Parathyroid adenoma (tissue), 2 donors: ENCODE measurements at regions not wholly inside any gene's neighbourhood (a gene's known extent, or its start where the extent isn't known, plus 50 kb on each side); places are given as distances from the start of the nearest gene placed in this dataset.

Experiments used
- H2AFZ ChIP-seq: fragments of 300-600 bp; sonication (generic); one replicate; pipeline ENCODE4 v1.7.0; 2017; ENCODE audit warnings: antibody characterized with exemption, mild to moderate bottlenecking
- H3K27ac ChIP-seq: fragments of 300-600 bp; sonication (generic); one replicate; pipeline ENCODE4 v1.7.0; 2017
- H3K27me3 ChIP-seq: fragments of 300-600 bp; sonication (generic); one replicate; pipeline ENCODE4 v1.7.0; 2017; ENCODE audit warnings: low read length; ENCODE audit not compliant: control insufficient read depth, insufficient read depth
- H3K36me3 ChIP-seq: fragments of 300-600 bp; sonication (generic); one replicate; pipeline ENCODE4 v1.7.0; 2017; ENCODE audit warnings: low read length; ENCODE audit not compliant: control insufficient read depth, insufficient read depth
- H3K4me1 ChIP-seq: fragments of 300-600 bp; sonication (generic); one replicate; pipeline ENCODE4 v1.7.0; 2017; ENCODE audit warnings: control low read depth
- H3K4me2 ChIP-seq: fragments of 300-600 bp; sonication (generic); one replicate; pipeline ENCODE4 v1.7.0; 2017; ENCODE audit warnings: low read length
- H3K4me3 ChIP-seq: fragments of 300-600 bp; sonication (generic); one replicate; pipeline ENCODE4 v1.7.0; 2017; ENCODE audit warnings: low read depth, low read length
- H3K79me2 ChIP-seq: fragments of 300-600 bp; sonication (generic); one replicate; pipeline ENCODE4 v1.7.0; 2017; ENCODE audit warnings: control low read depth
- H3K9ac ChIP-seq: fragments of 300-600 bp; sonication (generic); one replicate; pipeline ENCODE4 v1.7.0; 2017; ENCODE audit warnings: mild to moderate bottlenecking
- H3K9me3 ChIP-seq: fragments of 300-600 bp; sonication (generic); one replicate; pipeline ENCODE4 v1.7.0; 2017; ENCODE audit warnings: low read length; ENCODE audit not compliant: control insufficient read depth
- TF ChIP-seq, protein P1 (sequence below): fragments of 300-600 bp; sonication (generic); IDR thresholded peaks from one replicate; pipeline ENCODE4 v1.7.0; 2017; ENCODE audit warnings: antibody characterized with exemption, mild to moderate bottlenecking
- donor health status: primary hyperparathyroidism.

DNA sequence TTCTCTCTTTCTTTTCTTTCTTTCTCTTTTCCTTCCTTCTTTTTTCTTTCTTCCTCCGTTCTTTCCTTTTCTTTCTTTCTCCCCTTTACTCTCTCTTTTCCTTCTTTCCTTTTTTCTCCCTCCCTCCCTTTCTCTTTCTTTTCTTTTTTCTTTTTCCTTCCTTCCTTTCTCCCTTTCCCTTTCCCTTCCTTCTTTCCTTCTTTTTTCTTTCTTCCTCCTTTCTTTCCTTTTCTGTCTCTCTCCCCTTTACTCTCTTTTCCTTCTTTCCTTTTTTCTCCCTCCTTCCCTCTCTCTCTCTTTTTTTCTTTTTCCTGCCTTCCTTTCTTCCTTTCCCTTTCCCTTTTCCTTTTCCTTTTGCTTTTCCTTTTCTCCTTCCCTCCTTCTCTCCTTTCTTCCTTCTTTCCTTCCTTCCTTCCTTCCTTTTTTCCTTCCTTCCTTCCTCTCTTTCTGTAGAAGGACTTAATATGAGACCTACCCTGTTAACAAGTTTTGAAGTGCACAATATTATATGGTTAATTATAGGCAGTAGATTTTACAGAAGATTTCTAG, 142.7 kb upstream of the CD180 start:
- Histone ChIP-seq H3K9me3 (no peaks in the 10 kb centered on the region), H3K27me3 (no peaks in the 10 kb centered on the region), H3K9ac (no peak overlapping the region), H3K4me2 (no peak overlapping the region), H3K27ac (no peak overlapping the region), H3K79me2 (peaks cover 7% of the 10 kb centered on the region), H3K36me3 (no peaks in the 10 kb centered on the region), H3K4me3 (no peak overlapping the region), H3K4me1 (peaks cover 5% of the 10 kb centered on the region), H2AFZ (no peak overlapping the region)
- TF ChIP-seq, protein P1, sequence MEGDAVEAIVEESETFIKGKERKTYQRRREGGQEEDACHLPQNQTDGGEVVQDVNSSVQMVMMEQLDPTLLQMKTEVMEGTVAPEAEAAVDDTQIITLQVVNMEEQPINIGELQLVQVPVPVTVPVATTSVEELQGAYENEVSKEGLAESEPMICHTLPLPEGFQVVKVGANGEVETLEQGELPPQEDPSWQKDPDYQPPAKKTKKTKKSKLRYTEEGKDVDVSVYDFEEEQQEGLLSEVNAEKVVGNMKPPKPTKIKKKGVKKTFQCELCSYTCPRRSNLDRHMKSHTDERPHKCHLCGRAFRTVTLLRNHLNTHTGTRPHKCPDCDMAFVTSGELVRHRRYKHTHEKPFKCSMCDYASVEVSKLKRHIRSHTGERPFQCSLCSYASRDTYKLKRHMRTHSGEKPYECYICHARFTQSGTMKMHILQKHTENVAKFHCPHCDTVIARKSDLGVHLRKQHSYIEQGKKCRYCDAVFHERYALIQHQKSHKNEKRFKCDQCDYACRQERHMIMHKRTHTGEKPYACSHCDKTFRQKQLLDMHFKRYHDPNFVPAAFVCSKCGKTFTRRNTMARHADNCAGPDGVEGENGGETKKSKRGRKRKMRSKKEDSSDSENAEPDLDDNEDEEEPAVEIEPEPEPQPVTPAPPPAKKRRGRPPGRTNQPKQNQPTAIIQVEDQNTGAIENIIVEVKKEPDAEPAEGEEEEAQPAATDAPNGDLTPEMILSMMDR, result no peak

DNA sequence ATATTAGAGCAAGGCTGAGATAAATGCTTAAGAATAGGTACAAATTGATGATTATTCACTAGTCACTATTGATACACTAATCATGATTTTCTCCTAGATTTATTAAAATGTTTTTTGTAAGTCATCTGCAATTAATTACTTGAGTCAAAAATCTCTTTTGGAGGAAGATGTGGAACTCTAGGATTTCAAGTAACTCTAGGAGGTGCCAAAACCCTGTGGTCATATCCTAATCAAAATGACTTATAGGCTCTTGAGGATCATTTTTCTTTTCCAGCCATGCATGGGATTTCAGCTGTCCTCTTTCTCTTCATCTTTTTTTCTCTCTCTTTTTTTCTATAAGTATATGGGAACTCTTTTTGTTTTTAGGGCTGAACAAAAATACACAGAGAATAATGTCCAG, 141.8 kb upstream of the CD180 start:
- H3K79me2 ChIP-seq, result peaks cover 1% of the 10 kb centered on the region
- no peaks in the 10 kb centered on the region for H3K27me3 ChIP-seq
- H3K36me3 ChIP-seq, result no peaks in the 10 kb centered on the region
- TF ChIP-seq, protein P1, result no peak
- no peak overlapping the region for H3K9ac ChIP-seq
- peaks cover 5% of the 10 kb centered on the region for H3K4me1 ChIP-seq
- H3K27ac ChIP-seq, result no peak overlapping the region
- H3K4me2 ChIP-seq, result no peak overlapping the region
- H2AFZ ChIP-seq, result no peak overlapping the region
- no peak overlapping the region for H3K4me3 ChIP-seq
- H3K9me3 ChIP-seq, result no peaks in the 10 kb centered on the region

DNA sequence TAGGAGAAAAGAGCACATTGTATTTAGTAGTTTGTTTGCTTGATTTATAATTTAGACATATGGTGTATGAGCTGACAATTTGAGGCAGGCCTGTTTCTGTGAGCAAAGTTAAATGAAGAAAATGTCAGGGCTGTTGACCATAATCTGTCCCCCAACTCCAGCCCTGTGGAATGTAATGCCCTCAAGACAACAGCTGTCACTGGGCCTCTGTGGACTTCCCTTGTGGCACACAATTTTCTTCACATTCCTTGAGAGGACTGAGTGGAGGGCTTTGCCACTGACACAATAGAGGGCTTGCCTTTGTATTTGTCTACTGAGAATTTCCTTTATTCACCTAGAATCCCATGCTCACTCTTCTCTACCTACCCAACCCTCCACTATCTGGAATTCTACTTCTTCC, 141.2 kb upstream of the CD180 start:
- TF ChIP-seq, protein P1, result no peak
- no peak overlapping the region for H3K4me3 ChIP-seq
- H3K27ac ChIP-seq, result no peak overlapping the region
- no peaks in the 10 kb centered on the region for H3K9me3 ChIP-seq
- H2AFZ ChIP-seq, result no peak overlapping the region
- H3K27me3 ChIP-seq, result no peaks in the 10 kb centered on the region
- H3K79me2 ChIP-seq, result no peaks in the 10 kb centered on the region
- H3K4me1 ChIP-seq, result peaks cover 5% of the 10 kb centered on the region
- H3K9ac ChIP-seq, result no peak overlapping the region
- no peaks in the 10 kb centered on the region for H3K36me3 ChIP-seq
- no peak overlapping the region for H3K4me2 ChIP-seq

GRCh38 chr5:67335426-67335825, 138.8 kb upstream of the CD180 start:
- no peak overlapping the region for H3K4me3 ChIP-seq
- no peaks in the 10 kb centered on the region for H3K27me3 ChIP-seq
- H3K4me2 ChIP-seq, result no peak overlapping the region
- H3K27ac ChIP-seq, result no peak overlapping the region
- no peaks in the 10 kb centered on the region for H3K79me2 ChIP-seq
- no peaks in the 10 kb centered on the region for H3K9me3 ChIP-seq
- no peak overlapping the region for H3K9ac ChIP-seq
- peaks cover 5% of the 10 kb centered on the region for H3K4me1 ChIP-seq
- TF ChIP-seq, protein P1, result no peak
- no peaks in the 10 kb centered on the region for H3K36me3 ChIP-seq
- H2AFZ ChIP-seq, result no peak overlapping the region

DNA sequence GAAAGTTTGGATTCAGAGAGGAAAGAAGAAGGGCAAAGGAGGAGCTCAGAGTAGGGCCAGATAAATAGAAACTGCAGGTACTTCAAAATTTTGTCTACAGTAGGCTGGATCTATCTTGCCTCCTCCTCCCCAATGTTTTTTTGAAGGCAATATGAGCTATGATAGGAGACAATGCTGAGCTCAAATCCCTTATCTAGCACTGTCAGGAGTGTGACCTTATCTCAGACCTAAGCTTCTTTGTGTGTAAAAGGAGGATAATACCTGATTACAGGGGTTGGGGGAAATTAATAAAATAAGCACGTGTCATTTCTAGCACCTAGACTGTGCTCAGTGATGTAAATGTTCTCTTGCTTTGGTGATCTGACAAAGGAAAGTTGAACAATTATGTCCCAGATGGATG, 137.8 kb upstream of the CD180 start:
- no peak overlapping the region for H3K4me3 ChIP-seq
- TF ChIP-seq, protein P1, result no peak
- no peaks in the 10 kb centered on the region for H3K79me2 ChIP-seq
- no peak overlapping the region for H3K4me2 ChIP-seq
- no peak overlapping the region for H3K27ac ChIP-seq
- H3K36me3 ChIP-seq, result no peaks in the 10 kb centered on the region
- H2AFZ ChIP-seq, result peak overlapping the region; percentile 29
- no peaks in the 10 kb centered on the region for H3K27me3 ChIP-seq
- H3K9me3 ChIP-seq, result no peaks in the 10 kb centered on the region
- no peak overlapping the region for H3K9ac ChIP-seq
- H3K4me1 ChIP-seq, result peaks cover 5% of the 10 kb centered on the region
